ENCODE measurements at regions not wholly inside any gene's neighbourhood (a gene's known extent, or its start where the extent isn't known, plus 50 kb on each side); places are given as distances from the start of the nearest gene placed in this dataset.

DNA sequence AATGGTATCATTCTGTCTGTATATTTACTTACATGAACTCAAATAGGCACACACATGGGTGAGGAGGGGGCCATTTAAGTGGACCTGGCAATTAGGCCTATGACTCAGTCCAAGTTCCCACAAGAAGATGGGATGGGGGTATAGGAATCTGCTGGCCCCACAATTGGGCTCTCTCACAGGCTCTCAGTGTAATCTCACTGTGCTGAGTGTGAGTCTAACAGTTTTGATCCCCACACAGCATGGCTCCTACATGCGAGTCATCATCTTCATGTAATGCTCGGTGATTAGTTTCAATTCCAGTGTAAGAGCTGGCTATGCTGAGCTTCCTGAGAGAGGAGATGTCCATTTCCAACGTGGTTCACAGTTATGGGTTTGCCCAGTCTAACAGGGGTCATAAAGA lies 114.0 kb downstream of the GATA6 start:
- ChIA-PET POLR2A (interaction anchor here (0.9 kb wide), 1 partner anchor 183 kb away, joined by 3 read pairs; no protein-coding TSS in a partner anchor), CTCF (interaction anchor here (1.0 kb wide), 1 partner anchor 104 kb away, joined by 6 read pairs; no protein-coding TSS in a partner anchor)
- intact Hi-C loops (cut with micrococcal nuclease): loop anchor here (5.0 to 10.0 kb wide), 2 partner anchors 59 to 184 kb away; no protein-coding TSS in a partner anchor
- peaks cover 39% of the 10 kb centered on the region for H3K4me1 Mint-ChIP-seq (ENCODE audit: insufficient read depth, unreplicated experiment)
- peak overlapping the region; percentile 84 for H3K27ac Mint-ChIP-seq (ENCODE audit: low read depth, unreplicated experiment)
- H3K9me3 Mint-ChIP-seq (ENCODE audit: unreplicated experiment): no peaks in the 10 kb centered on the region
- H3K4me3 Mint-ChIP-seq (ENCODE audit: unreplicated experiment): no peak overlapping the region
- H3K27me3 Mint-ChIP-seq (ENCODE audit: insufficient read depth, unreplicated experiment): no peaks in the 10 kb centered on the region
- DNase-seq (ENCODE audit: unreplicated experiment): peak; percentile 35
- H3K36me3 Mint-ChIP-seq (ENCODE audit: insufficient read depth, unreplicated experiment): no peaks in the 10 kb centered on the region
- BruUV-seq (replicated peaks): no TSS peak
- TF ChIP-seq, protein P1, sequence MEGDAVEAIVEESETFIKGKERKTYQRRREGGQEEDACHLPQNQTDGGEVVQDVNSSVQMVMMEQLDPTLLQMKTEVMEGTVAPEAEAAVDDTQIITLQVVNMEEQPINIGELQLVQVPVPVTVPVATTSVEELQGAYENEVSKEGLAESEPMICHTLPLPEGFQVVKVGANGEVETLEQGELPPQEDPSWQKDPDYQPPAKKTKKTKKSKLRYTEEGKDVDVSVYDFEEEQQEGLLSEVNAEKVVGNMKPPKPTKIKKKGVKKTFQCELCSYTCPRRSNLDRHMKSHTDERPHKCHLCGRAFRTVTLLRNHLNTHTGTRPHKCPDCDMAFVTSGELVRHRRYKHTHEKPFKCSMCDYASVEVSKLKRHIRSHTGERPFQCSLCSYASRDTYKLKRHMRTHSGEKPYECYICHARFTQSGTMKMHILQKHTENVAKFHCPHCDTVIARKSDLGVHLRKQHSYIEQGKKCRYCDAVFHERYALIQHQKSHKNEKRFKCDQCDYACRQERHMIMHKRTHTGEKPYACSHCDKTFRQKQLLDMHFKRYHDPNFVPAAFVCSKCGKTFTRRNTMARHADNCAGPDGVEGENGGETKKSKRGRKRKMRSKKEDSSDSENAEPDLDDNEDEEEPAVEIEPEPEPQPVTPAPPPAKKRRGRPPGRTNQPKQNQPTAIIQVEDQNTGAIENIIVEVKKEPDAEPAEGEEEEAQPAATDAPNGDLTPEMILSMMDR (IDR thresholded peaks at IDR 0.05; ENCODE audit: unreplicated experiment): no peak

DNA sequence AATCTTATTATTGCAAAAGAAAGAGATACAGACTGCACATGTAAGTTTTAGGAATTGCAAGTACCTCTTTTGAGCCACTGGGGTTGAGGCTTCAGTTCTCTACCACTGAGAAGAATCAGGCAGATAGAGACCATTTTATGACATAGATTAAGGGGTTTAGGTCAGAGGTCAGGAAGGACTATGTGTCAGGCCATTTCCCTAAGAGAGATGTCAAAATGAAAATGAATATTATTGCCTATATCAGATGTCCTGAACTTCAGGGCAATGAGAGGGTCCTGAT lies 113.7 kb downstream of the GATA6 start:
- TSS peak; percentile 21 for BruUV-seq (replicated peaks)
- Mint-ChIP-seq H3K27me3 (ENCODE audit: insufficient read depth, unreplicated experiment) (no peaks in the 10 kb centered on the region), H3K4me3 (ENCODE audit: unreplicated experiment) (no peak overlapping the region), H3K9me3 (ENCODE audit: unreplicated experiment) (no peaks in the 10 kb centered on the region), H3K36me3 (ENCODE audit: insufficient read depth, unreplicated experiment) (no peaks in the 10 kb centered on the region), H3K4me1 (ENCODE audit: insufficient read depth, unreplicated experiment) (peaks cover 39% of the 10 kb centered on the region), H3K27ac (ENCODE audit: low read depth, unreplicated experiment) (peak overlapping the region; percentile 84)
- TF ChIP-seq, protein P1 (IDR thresholded peaks at IDR 0.05; ENCODE audit: unreplicated experiment): no peak
- intact Hi-C loops (cut with micrococcal nuclease): loop anchor here (5.0 to 10.0 kb wide), 2 partner anchors 58 to 184 kb away; no protein-coding TSS in a partner anchor
- no peak for DNase-seq (ENCODE audit: unreplicated experiment)
- ChIA-PET POLR2A (interaction anchor here (0.9 to 1.2 kb wide), 2 partner anchors 69 to 183 kb away, joined by 3 to 5 read pairs; no protein-coding TSS in a partner anchor), CTCF (interaction anchor here (1.0 kb wide), 1 partner anchor 103 kb away, joined by 6 read pairs; no protein-coding TSS in a partner anchor)

DNA sequence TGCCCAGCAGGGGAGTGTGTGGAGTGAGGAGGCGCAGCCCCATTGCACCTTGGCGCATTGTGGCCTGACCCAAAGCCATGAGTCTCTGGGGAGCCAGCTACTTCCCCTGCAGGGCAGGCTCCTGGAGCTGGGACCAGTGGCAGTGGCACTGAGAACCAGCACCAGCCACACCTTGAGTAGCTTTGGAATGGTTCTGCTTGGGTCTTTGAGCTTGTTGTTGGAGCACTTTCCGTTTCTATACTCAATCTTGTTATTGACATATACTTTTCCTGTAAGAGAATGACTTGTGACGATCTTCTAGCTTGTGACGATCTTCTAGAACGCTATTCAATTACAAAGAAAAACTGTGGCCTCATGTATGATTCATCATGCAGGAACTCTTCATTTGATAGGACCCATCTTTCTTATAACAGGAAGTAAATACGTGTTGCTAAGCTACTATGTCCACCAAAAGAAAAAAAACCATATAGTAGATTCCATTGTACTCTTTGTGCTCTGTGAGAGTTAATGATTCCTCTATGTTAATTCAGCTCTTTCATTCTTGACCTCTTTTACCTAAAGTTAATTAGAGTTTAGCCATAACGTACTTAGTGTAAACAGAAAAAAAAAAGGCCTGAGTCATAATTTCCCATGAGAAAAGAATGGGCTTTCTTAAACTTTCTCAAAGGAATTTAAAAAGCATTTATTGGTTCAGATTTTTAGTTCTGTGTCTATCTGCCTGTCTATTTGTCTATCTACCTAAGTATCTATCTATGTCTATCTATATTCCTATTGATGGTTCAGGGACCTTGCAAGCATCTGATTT lies 113.1 kb downstream of the GATA6 start:
- BruUV-seq (replicated peaks): no TSS peak

DNA sequence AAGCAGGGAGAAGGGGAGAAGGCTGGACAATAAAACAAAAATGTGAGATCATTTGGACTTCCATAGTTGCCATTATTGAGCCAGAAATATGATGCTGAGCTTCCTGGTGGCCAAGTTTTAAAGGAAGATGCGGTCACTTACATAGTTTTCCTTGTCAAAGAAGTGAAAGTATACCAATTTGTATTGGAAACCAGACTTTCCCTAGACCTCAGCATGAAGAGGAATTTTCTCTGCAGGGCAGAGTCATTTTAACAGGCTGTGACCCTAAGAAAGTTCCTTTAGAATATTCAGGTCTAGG lies 111.0 kb downstream of the GATA6 start:
- BruUV-seq (replicated peaks): no TSS peak
- ChIA-PET POLR2A (interaction anchor here (0.6 kb wide), 1 partner anchor 46 kb away, joined by 3 read pairs; no protein-coding TSS in a partner anchor), CTCF (no interaction called here)
- Mint-ChIP-seq H3K36me3 (ENCODE audit: insufficient read depth, unreplicated experiment) (no peaks in the 10 kb centered on the region), H3K27ac (ENCODE audit: low read depth, unreplicated experiment) (no peak overlapping the region), H3K4me3 (ENCODE audit: unreplicated experiment) (no peak overlapping the region), H3K4me1 (ENCODE audit: insufficient read depth, unreplicated experiment) (peaks cover 21% of the 10 kb centered on the region), H3K27me3 (ENCODE audit: insufficient read depth, unreplicated experiment) (no peaks in the 10 kb centered on the region), H3K9me3 (ENCODE audit: unreplicated experiment) (no peaks in the 10 kb centered on the region)
- DNase-seq (ENCODE audit: unreplicated experiment): no peak
- intact Hi-C loops (cut with micrococcal nuclease): loop anchor here (5.0 to 10.0 kb wide), 2 partner anchors 56 to 187 kb away; no protein-coding TSS in a partner anchor
- TF ChIP-seq, protein P1 (IDR thresholded peaks at IDR 0.05; ENCODE audit: unreplicated experiment): no peak

More for the DNA sequence above, 113.1 kb downstream of the GATA6 start:
- intact Hi-C loops (cut with micrococcal nuclease): loop anchor here (5.0 to 10.0 kb wide), 2 partner anchors 58 to 185 kb away; no protein-coding TSS in a partner anchor
- Mint-ChIP-seq H3K9me3 (ENCODE audit: unreplicated experiment) (no peaks in the 10 kb centered on the region), H3K36me3 (ENCODE audit: insufficient read depth, unreplicated experiment) (no peaks in the 10 kb centered on the region), H3K4me3 (ENCODE audit: unreplicated experiment) (no peak overlapping the region), H3K4me1 (ENCODE audit: insufficient read depth, unreplicated experiment) (peaks cover 39% of the 10 kb centered on the region), H3K27me3 (ENCODE audit: insufficient read depth, unreplicated experiment) (no peaks in the 10 kb centered on the region), H3K27ac (ENCODE audit: low read depth, unreplicated experiment) (peak overlapping the region; percentile 84)
- TF ChIP-seq, protein P1 (IDR thresholded peaks at IDR 0.05; ENCODE audit: unreplicated experiment): no peak
- POLR2A ChIA-PET: interaction anchor here (0.6 to 1.2 kb wide), 4 partner anchors 8 to 69 kb away, joined by 3 to 5 read pairs (median 4); no protein-coding TSS in a partner anchor
- DNase-seq (ENCODE audit: unreplicated experiment): peak; percentile 71
- CTCF ChIA-PET: interaction anchor here (0.7 to 1.0 kb wide), 2 partner anchors 103 to 109 kb away, joined by 3 to 6 read pairs; no protein-coding TSS in a partner anchor

All from MCF 10A (cell line).